K562 (cell line): ENCODE measurements at regions not wholly inside any gene's neighbourhood (a gene's known extent, or its start where the extent isn't known, plus 50 kb on each side); places are given as distances from the start of the nearest gene placed in this dataset.
A peak's percentile ranks its signal among the peaks of the same experiment; 100 is the strongest.

Source experiments
- CHD7 ChIP-seq: fragments of 200-600 bp; sonication (generic); IDR thresholded peaks from one replicate; pipeline ENCODE4 v1.6.1; 2012; ENCODE audit warnings: mild to moderate bottlenecking, low read depth, low read length, inconsistent platforms
- CSDE1 ChIP-seq, 2 experiments: fragments of 450-650 bp; IDR thresholded peaks; 2 replicates each; pipeline ENCODE4 v1.6.1; 2016; ENCODE audit warnings: mild to moderate bottlenecking in 1 of 2
- GABPB2 ChIP-seq: fragments of 250-450 bp; sonication (Bioruptor Pico); conservative IDR thresholded peaks from 2 replicates; pipeline ENCODE4 v1.5.1; 2021; ENCODE audit warnings: mild to moderate bottlenecking
- GATAD2A ChIP-seq: fragments of 450-650 bp; IDR thresholded peaks from 2 replicates; pipeline ENCODE4 v1.6.1; 2017
- HDAC8 ChIP-seq: fragments of 450-650 bp; IDR thresholded peaks from 2 replicates; pipeline ENCODE4 v1.6.1; 2016; ENCODE audit warnings: mild to moderate bottlenecking, missing genetic modification characterization, moderate library complexity, missing compliant biosample characterization
- MITF ChIP-seq: IDR thresholded peaks from 2 replicates; pipeline ENCODE4 v1.6.1; 2014; ENCODE audit warnings: antibody characterized with exemption
- PHF20 ChIP-seq: fragments of 450-650 bp; IDR thresholded peaks from 2 replicates; pipeline ENCODE4 v1.6.1; 2018; ENCODE audit not compliant: partially characterized antibody
- PHF21A ChIP-seq: fragments of 450-650 bp; IDR thresholded peaks from 2 replicates; pipeline ENCODE4 v1.6.1; 2017; ENCODE audit warnings: low read depth, borderline replicate concordance
- RBM22 ChIP-seq: fragments of 200-400 bp; formaldehyde crosslinking; IDR thresholded peaks from 2 replicates; pipeline ENCODE4 v1.6.1; 2018; ENCODE audit warnings: low read length, low read depth; ENCODE audit not compliant: poor library complexity, severe bottlenecking
- SMARCA5 ChIP-seq: fragments of 450-650 bp; IDR thresholded peaks from 2 replicates; pipeline ENCODE4 v1.6.1; 2016
- STAT5A ChIP-seq: IDR thresholded peaks from 2 replicates; pipeline ENCODE4 v1.6.1; 2012; ENCODE audit warnings: low read length, inconsistent platforms, borderline replicate concordance
- TEAD4 ChIP-seq, 2 experiments: sonication (generic) in 1 of 2; formaldehyde crosslinking in 1 of 2; IDR thresholded peaks; 2 replicates each; pipeline versions ENCODE4 v1.6.1 to v1.8.0; 2012 to 2022; ENCODE audit warnings: borderline replicate concordance in 1 of 2, inconsistent platforms in 1 of 2, low read length in 1 of 2, mild to moderate bottlenecking in 1 of 2, missing genetic modification reagents in 1 of 2
- ZKSCAN3 ChIP-seq: fragments of 250-450 bp; sonication (Bioruptor Pico); IDR thresholded peaks from 2 replicates; pipeline ENCODE4 v1.4.0; 2020
- ZNF134 ChIP-seq: fragments of 250-450 bp; sonication (Bioruptor Pico); conservative IDR thresholded peaks from 2 replicates; pipeline ENCODE4 v1.4.0; 2020
- ZNF584 ChIP-seq: fragments of 200-800 bp; sonication (Bioruptor generic); IDR thresholded peaks from 2 replicates; pipeline ENCODE4 v1.6.1; 2016; ENCODE audit warnings: low read depth, mild to moderate bottlenecking, missing genetic modification characterization, missing compliant biosample characterization

- TF ChIP-seq RBM22: no peak
- TF ChIP-seq ZNF584: no peak
- TF ChIP-seq SMARCA5: no peak
- no peak for TF ChIP-seq HDAC8
- no peak for TF ChIP-seq ZKSCAN3
- peak; percentile 60 for TF ChIP-seq PHF20
- no peak for TF ChIP-seq MITF
- no peak; the same call in 1 of the 2 replicates for TF ChIP-seq STAT5A
- no peak for TF ChIP-seq GABPB2 (CRISPR knock-in tag)
- no peak for TF ChIP-seq PHF21A
- peak; percentile 33; the same call in 1 of the 2 replicates for TF ChIP-seq TEAD4 (IDR thresholded peaks at IDR 0.05; ENCODE audit: low read length)
- TF ChIP-seq TEAD4 (CRISPR knock-in tag; IDR thresholded peaks at IDR 0.05; ENCODE audit: borderline replicate concordance): peak; percentile 76; the same call in 1 of the 2 replicates
- TF ChIP-seq GATAD2A: 0 out of 2 replicates have a peak, but pooled peaks have one; percentile 29
- no peak for TF ChIP-seq CHD7
- TF ChIP-seq CSDE1 (IDR thresholded peaks at IDR 0.05): no peak
- no peak for TF ChIP-seq ZNF134 (CRISPR knock-in tag)
These were observed 60.7 kb upstream of the ATP5PO start (continued) for GRCh38 chr21:33976082-33977016.
